H1 (cell line): ENCODE measurements at regions not wholly inside any gene's neighbourhood (a gene's known extent, or its start where the extent isn't known, plus 50 kb on each side); places are given as distances from the start of the nearest gene placed in this dataset.

Experiments
- BRCA1 ChIP-seq: IDR thresholded peaks from 2 replicates; pipeline ENCODE4 v1.6.1; 2012; ENCODE audit warnings: low read depth, low read length, improper control_type of control experiment
- CBX8 ChIP-seq: fragments of 300-800, 300-1000 bp; sonication (generic); IDR thresholded peaks from 2 replicates; pipeline ENCODE4 v1.7.1; 2016; ENCODE audit warnings: low read depth, low read length, borderline replicate concordance
- CTBP2 ChIP-seq: IDR thresholded peaks from 2 replicates; pipeline ENCODE4 v1.7.0; 2011; ENCODE audit warnings: borderline replicate concordance, mild to moderate bottlenecking, moderate library complexity, mixed read lengths, low read length; ENCODE audit not compliant: insufficient read depth, insufficient read length
- GTF2F1 ChIP-seq: IDR thresholded peaks from 2 replicates; pipeline ENCODE4 v1.6.1; 2012; ENCODE audit warnings: low read depth, low read length, improper control_type of control experiment, borderline replicate concordance
- YY1 ChIP-seq: IDR thresholded peaks from 2 replicates; pipeline ENCODE4 v1.6.1; 2011; ENCODE audit warnings: low read depth, mild to moderate bottlenecking, low read length
- ZNF274 ChIP-seq: IDR thresholded peaks from 2 replicates; pipeline ENCODE4 v1.7.0; 2012; ENCODE audit warnings: low read length, borderline replicate concordance; ENCODE audit errors: extremely low read depth

DNA sequence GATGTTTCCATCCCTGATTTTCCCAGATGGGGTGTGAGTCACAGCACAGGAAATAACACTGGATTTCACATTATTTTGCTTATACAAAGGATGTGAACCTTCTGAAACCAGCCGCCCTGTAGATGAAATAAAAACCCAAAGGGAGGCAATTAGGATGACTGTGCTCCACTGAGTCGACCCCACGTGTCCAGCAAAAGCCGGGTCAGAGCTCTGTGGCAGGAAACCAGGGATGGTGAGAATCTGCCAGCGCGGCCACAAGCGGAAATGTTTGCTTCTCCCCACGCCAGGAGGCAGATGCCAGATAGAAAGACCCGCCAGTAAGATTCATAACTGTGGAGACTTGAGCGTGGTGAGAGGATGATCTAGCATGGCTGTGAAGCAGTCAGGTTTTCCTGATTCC is 764.4 kb downstream of the LIG4 start (continued):
- TF ChIP-seq BRCA1 (no peak), ZNF274 (no peak), CTBP2 (no peak), YY1 (no peak), GTF2F1 (no peak), CBX8 (no peak)
